Activated CD8-positive, alpha-beta T cell treated with anti-CD3 and anti-CD28 coated beads for 36 hours (primary cell): ENCODE measurements at regions not wholly inside any gene's neighbourhood (a gene's known extent, or its start where the extent isn't known, plus 50 kb on each side); places are given as distances from the start of the nearest gene placed in this dataset.

Source experiments
- ATAC-seq: fragments of 200-7000 bp; cut with Tn5 transposase; one replicate; pipeline ENCODE4 v1.10.0; 2021; ENCODE audit warnings: mild to moderate bottlenecking, moderate library complexity
- CTCF ChIA-PET: fragments of 350-600 bp; sonication (Branson Sonifier 250); formaldehyde crosslinking; loops from one replicate; lab custom pipeline; 2021; ENCODE audit warnings: antibody characterized with exemption; lab: Charles Lee
- POLR2A ChIA-PET: fragments of 350-600 bp; sonication (Branson Sonifier 250); formaldehyde crosslinking; loops from one replicate; lab custom pipeline; 2021; ENCODE audit warnings: antibody characterized with exemption; lab: Charles Lee
- DNase-seq: peaks from one replicate; pipeline ENCODE4 v3.0.0-alpha.2; 2020
- H3K27ac Mint-ChIP-seq: one replicate; pipeline ENCODE4 v1.8.0; 2021; ENCODE audit warnings: mild to moderate bottlenecking, mixed read lengths
- H3K27me3 Mint-ChIP-seq: one replicate; pipeline ENCODE4 v1.8.0; 2021; ENCODE audit warnings: mixed read lengths
- H3K36me3 Mint-ChIP-seq: one replicate; pipeline ENCODE4 v1.8.0; 2021; ENCODE audit warnings: low read depth, mixed read lengths
- H3K4me1 Mint-ChIP-seq: one replicate; pipeline ENCODE4 v1.8.0; 2021; ENCODE audit warnings: low read depth, mixed read lengths
- H3K4me3 Mint-ChIP-seq: one replicate; pipeline ENCODE4 v1.8.0; 2021; ENCODE audit warnings: mild to moderate bottlenecking, moderate library complexity, mixed read lengths
- H3K9me3 Mint-ChIP-seq: one replicate; pipeline ENCODE4 v1.8.0; 2021; ENCODE audit warnings: mixed read lengths
- CTCF ChIP-seq: fragments of 200-600 bp; IDR thresholded peaks from one replicate; pipeline ENCODE4 v1.8.0; 2022; ENCODE audit warnings: antibody characterized with exemption, mild to moderate bottlenecking
- intact Hi-C: fragments of 100-400 bp; cut with micrococcal nuclease; formaldehyde crosslinking; loops from one replicate; pipeline ENCODE4 v1.10.0; 2022

GRCh38 chr3:29099296-29099695, 181.6 kb upstream of the RBMS3 start:
- intact Hi-C loops = no loop called here
- CTCF ChIA-PET = interaction anchor here (1.4 kb wide), 1 partner anchor 10 kb away, joined by 5 read pairs; no protein-coding TSS in a partner anchor
- DNase-seq = no peak
- H3K4me1 Mint-ChIP-seq = no peaks in the 10 kb centered on the region
- peaks cover 10% of the 10 kb centered on the region for H3K9me3 Mint-ChIP-seq
- POLR2A ChIA-PET = no interaction called here
- no peaks in the 10 kb centered on the region for H3K27me3 Mint-ChIP-seq
- no peaks in the 10 kb centered on the region for H3K36me3 Mint-ChIP-seq
- H3K4me3 Mint-ChIP-seq = no peak overlapping the region
- no peak overlapping the region for H3K27ac Mint-ChIP-seq
- no peak for ATAC-seq
- TF ChIP-seq CTCF = no peak

- Mint-ChIP-seq H3K4me3 (no peak overlapping the region), H3K9me3 (peaks cover 10% of the 10 kb centered on the region), H3K4me1 (no peaks in the 10 kb centered on the region), H3K27me3 (no peaks in the 10 kb centered on the region), H3K27ac (no peak overlapping the region), H3K36me3 (no peaks in the 10 kb centered on the region)
- POLR2A ChIA-PET = no interaction called here
- no peak for ATAC-seq
- no peak for TF ChIP-seq CTCF
- CTCF ChIA-PET = no interaction called here
- DNase-seq = no peak
- intact Hi-C loops = no loop called here
Observed at GRCh38 chr3:29099775-29100174, 181.1 kb upstream of the RBMS3 start.

- H3K27ac Mint-ChIP-seq = no peak overlapping the region
- H3K4me1 Mint-ChIP-seq = no peaks in the 10 kb centered on the region
- no peak for ATAC-seq
- no peaks in the 10 kb centered on the region for H3K27me3 Mint-ChIP-seq
- CTCF ChIA-PET = no interaction called here
- no peak for DNase-seq
- intact Hi-C loops = no loop called here
- no peak for TF ChIP-seq CTCF
- no peaks in the 10 kb centered on the region for H3K36me3 Mint-ChIP-seq
- no peak overlapping the region for H3K4me3 Mint-ChIP-seq
- H3K9me3 Mint-ChIP-seq = peaks cover 10% of the 10 kb centered on the region
- POLR2A ChIA-PET = no interaction called here
Observed at GRCh38 chr3:29100292-29100691, 180.6 kb upstream of the RBMS3 start.

- no peak for TF ChIP-seq CTCF
- no peak overlapping the region for H3K27ac Mint-ChIP-seq
Observed at GRCh38 chr3:29128001-29128400, 152.9 kb upstream of the RBMS3 start.

GRCh38 chr3:29137601-29138000, 143.3 kb upstream of the RBMS3 start:
- CTCF ChIA-PET = no interaction called here
- Mint-ChIP-seq H3K9me3 (no peaks in the 10 kb centered on the region), H3K4me3 (no peak overlapping the region), H3K4me1 (peaks cover 5% of the 10 kb centered on the region), H3K27me3 (no peaks in the 10 kb centered on the region), H3K36me3 (no peaks in the 10 kb centered on the region), H3K27ac (no peak overlapping the region)
- POLR2A ChIA-PET = no interaction called here
- ATAC-seq (peak; percentile 64), DNase-seq (peak; percentile 23)
- TF ChIP-seq CTCF = no peak
- intact Hi-C loops = no loop called here

More at GRCh38 chr3:29128001-29128400, 152.9 kb upstream of the RBMS3 start:
- intact Hi-C loops = no loop called here
- Mint-ChIP-seq H3K4me3 (no peak overlapping the region), H3K36me3 (no peaks in the 10 kb centered on the region), H3K9me3 (peaks cover 5% of the 10 kb centered on the region), H3K4me1 (no peaks in the 10 kb centered on the region), H3K27me3 (no peaks in the 10 kb centered on the region)
- CTCF ChIA-PET = no interaction called here
- POLR2A ChIA-PET = no interaction called here
- no peak for DNase-seq
- no peak for ATAC-seq
